ENCODE measurements at regions not wholly inside any gene's neighbourhood (a gene's known extent, or its start where the extent isn't known, plus 50 kb on each side); places are given as distances from the start of the nearest gene placed in this dataset.

GRCh38 chr15:69798481-69799250, 299.1 kb downstream of the TLE3 start:
- no peak for TF ChIP-seq CTCF (IDR thresholded peaks at IDR 0.05; ENCODE audit: low read depth, low read length)
- H3K27me3 ChIP-seq, result no peaks in the 10 kb centered on the region
- no peaks in the 10 kb centered on the region for H3K36me3 ChIP-seq
- no peaks in the 10 kb centered on the region for H3K9me3 ChIP-seq
- no peaks in the 10 kb centered on the region for H3K4me1 ChIP-seq
- DNase-seq, result no peak
- no peak overlapping the region for H3K4me3 ChIP-seq (ENCODE audit: low read depth, low read length)

GRCh38 chr15:69801144-69801543, 296.6 kb downstream of the TLE3 start:
- TF ChIP-seq CTCF (IDR thresholded peaks at IDR 0.05; ENCODE audit: low read depth, low read length), result no peak
- H3K27me3 ChIP-seq, result no peaks in the 10 kb centered on the region
- no peak for DNase-seq

GRCh38 chr15:69802432-69802831, 295.3 kb downstream of the TLE3 start:
- Histone ChIP-seq H3K9me3 (no peaks in the 10 kb centered on the region), H3K4me3 (ENCODE audit: low read depth, low read length) (no peak overlapping the region), H3K36me3 (no peaks in the 10 kb centered on the region), H3K4me1 (no peaks in the 10 kb centered on the region), H3K27me3 (no peaks in the 10 kb centered on the region)
- TF ChIP-seq CTCF (IDR thresholded peaks at IDR 0.05; ENCODE audit: low read depth, low read length), result no peak
- no peak for DNase-seq

More at GRCh38 chr15:69801144-69801543, 296.6 kb downstream of the TLE3 start:
- Histone ChIP-seq H3K4me1 (no peaks in the 10 kb centered on the region), H3K9me3 (no peaks in the 10 kb centered on the region), H3K36me3 (no peaks in the 10 kb centered on the region), H3K4me3 (ENCODE audit: low read depth, low read length) (no peak overlapping the region)

GRCh38 chr15:69804786-69805185, 292.9 kb downstream of the TLE3 start:
- no peaks in the 10 kb centered on the region for H3K36me3 ChIP-seq
- DNase-seq, result no peak
- no peak overlapping the region for H3K4me3 ChIP-seq (ENCODE audit: low read depth, low read length)
- H3K27me3 ChIP-seq, result no peaks in the 10 kb centered on the region
- H3K4me1 ChIP-seq, result no peaks in the 10 kb centered on the region
- no peak for TF ChIP-seq CTCF (IDR thresholded peaks at IDR 0.05; ENCODE audit: low read depth, low read length)
- H3K9me3 ChIP-seq, result no peaks in the 10 kb centered on the region

- Histone ChIP-seq H3K4me1 (no peaks in the 10 kb centered on the region), H3K27me3 (no peaks in the 10 kb centered on the region), H3K9me3 (no peaks in the 10 kb centered on the region), H3K36me3 (no peaks in the 10 kb centered on the region), H3K4me3 (ENCODE audit: low read depth, low read length) (no peak overlapping the region)
- no peak for TF ChIP-seq CTCF (IDR thresholded peaks at IDR 0.05; ENCODE audit: low read depth, low read length)
- DNase-seq, result no peak
Observed at GRCh38 chr15:69805248-69805953, 292.3 kb downstream of the TLE3 start.

Data from BE2C (cell line).